ENCODE measurements at regions not wholly inside any gene's neighbourhood (a gene's known extent, or its start where the extent isn't known, plus 50 kb on each side); places are given as distances from the start of the nearest gene placed in this dataset.

GRCh38 chr3:1002010-1002409 lies 90.8 kb upstream of the CNTN6 start:
- TF ChIP-seq EZH2 (IDR thresholded peaks at IDR 0.05; ENCODE audit: low read depth) (no peak), CTCF (conservative IDR thresholded peaks at IDR 0.05) (no peak)
